ENCODE measurements at regions not wholly inside any gene's neighbourhood (a gene's known extent, or its start where the extent isn't known, plus 50 kb on each side); places are given as distances from the start of the nearest gene placed in this dataset.

DNA sequence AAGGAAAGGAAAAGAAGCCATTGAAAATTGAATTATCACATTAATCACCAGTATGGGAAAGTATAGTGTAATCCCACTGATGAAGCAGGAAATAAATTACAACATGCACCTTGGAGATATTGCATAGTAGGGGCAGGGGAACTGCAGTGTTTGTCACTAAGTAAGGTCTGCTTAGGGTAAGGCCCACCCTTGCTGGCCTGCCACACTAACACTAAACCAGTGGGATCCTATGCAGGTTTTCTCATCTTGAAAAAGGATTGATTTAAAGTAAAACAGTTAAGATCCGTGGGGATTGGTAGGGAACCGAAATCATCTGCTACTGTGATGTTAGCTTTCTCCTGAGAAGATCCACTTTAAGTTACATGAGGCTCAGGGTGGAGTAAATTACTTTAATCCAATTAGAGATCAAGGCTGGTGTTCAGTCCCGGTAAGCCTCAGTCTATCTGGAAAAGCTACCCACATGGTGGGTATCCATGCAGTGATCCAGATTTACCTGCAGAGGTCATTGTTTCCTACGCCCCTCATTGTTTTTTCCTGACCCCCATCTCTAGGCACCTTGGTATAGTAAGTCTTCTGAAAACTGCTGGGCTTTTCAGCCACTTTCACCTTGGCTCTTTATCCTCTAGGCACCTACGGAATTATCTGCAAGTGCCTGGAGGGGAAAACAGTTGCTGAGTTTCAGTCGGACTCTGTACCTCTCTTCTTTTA lies 1014.9 kb upstream of the ATXN8OS start:
- H3K27ac Mint-ChIP-seq, result no peak overlapping the region
- DNase-seq, result no peak
- POLR2A ChIA-PET, result no interaction called here
- no peaks in the 10 kb centered on the region for H3K36me3 Mint-ChIP-seq (ENCODE audit: low read depth)
- H3K27me3 Mint-ChIP-seq, result no peaks in the 10 kb centered on the region
- intact Hi-C loops (cut with micrococcal nuclease), result no loop called here
- H3K4me1 Mint-ChIP-seq, result no peaks in the 10 kb centered on the region
- TF ChIP-seq, protein P1, sequence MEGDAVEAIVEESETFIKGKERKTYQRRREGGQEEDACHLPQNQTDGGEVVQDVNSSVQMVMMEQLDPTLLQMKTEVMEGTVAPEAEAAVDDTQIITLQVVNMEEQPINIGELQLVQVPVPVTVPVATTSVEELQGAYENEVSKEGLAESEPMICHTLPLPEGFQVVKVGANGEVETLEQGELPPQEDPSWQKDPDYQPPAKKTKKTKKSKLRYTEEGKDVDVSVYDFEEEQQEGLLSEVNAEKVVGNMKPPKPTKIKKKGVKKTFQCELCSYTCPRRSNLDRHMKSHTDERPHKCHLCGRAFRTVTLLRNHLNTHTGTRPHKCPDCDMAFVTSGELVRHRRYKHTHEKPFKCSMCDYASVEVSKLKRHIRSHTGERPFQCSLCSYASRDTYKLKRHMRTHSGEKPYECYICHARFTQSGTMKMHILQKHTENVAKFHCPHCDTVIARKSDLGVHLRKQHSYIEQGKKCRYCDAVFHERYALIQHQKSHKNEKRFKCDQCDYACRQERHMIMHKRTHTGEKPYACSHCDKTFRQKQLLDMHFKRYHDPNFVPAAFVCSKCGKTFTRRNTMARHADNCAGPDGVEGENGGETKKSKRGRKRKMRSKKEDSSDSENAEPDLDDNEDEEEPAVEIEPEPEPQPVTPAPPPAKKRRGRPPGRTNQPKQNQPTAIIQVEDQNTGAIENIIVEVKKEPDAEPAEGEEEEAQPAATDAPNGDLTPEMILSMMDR (IDR thresholded peaks at IDR 0.05), result no peak
- H3K4me3 Mint-ChIP-seq, result no peak overlapping the region
- CTCF ChIA-PET, result no interaction called here
- peaks cover 4% of the 10 kb centered on the region for H3K9me3 Mint-ChIP-seq
- no peak for ATAC-seq (ENCODE audit: low read depth)

DNA sequence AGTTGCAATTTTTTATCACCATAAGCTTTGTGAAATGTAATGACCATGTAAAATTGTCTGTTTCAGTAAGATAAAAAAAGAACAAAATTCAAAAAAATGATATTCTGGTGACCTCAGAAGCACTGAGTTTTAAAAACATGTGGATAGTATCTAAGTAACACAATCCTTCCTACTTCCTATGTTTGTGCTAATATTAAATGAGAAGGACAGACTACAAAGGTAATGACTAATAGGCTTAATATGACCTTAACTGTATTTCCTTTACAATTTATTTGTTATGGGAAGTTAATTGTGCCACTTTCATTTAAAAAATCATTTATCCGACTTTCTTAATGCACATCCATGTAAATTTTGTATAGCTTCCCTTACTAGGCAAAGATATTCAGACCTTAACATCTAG lies 1030.4 kb upstream of the ATXN8OS start:
- TF ChIP-seq, protein P1 (IDR thresholded peaks at IDR 0.05), result no peak
- DNase-seq (no peak), ATAC-seq (ENCODE audit: low read depth) (no peak)
- CTCF ChIA-PET, result no interaction called here
- H3K4me1 Mint-ChIP-seq, result no peaks in the 10 kb centered on the region
- POLR2A ChIA-PET, result no interaction called here
- H3K27ac Mint-ChIP-seq, result no peak overlapping the region
- no peaks in the 10 kb centered on the region for H3K27me3 Mint-ChIP-seq
- no peak overlapping the region for H3K4me3 Mint-ChIP-seq
- intact Hi-C loops (cut with micrococcal nuclease), result no loop called here
- H3K9me3 Mint-ChIP-seq, result no peaks in the 10 kb centered on the region
- no peaks in the 10 kb centered on the region for H3K36me3 Mint-ChIP-seq (ENCODE audit: low read depth)

DNA sequence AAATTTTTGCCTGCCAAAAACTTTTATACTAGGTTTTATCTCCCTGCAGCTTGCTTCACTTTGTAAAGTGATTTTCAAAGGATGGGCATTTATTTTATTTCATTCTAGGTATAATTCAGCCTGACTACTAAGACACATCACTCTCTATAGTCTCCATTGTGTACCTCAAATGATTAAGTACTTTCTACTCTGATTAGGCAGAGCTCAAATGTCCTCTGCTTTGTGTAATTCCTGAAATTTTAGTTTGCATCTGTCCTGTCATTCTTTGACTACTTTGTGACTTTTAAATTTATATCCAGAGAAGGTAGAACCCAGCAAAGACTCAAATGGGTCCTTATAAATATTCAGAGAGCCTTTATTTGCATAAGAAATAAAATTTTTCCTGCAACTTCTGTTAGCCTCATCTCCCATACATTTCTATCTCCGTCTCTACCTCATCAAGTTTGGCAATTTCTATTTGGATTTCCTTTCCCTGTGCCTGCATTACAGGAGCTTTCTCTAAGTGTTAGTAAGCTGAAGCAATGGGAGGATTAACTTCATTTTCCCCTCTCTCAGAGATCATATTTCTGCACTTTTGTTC lies 1038.0 kb upstream of the ATXN8OS start:
- ChIA-PET CTCF (no interaction called here), POLR2A (no interaction called here)
- H3K4me1 Mint-ChIP-seq, result no peaks in the 10 kb centered on the region
- H3K4me3 Mint-ChIP-seq, result no peak overlapping the region
- H3K9me3 Mint-ChIP-seq, result peaks cover 4% of the 10 kb centered on the region
- no peaks in the 10 kb centered on the region for H3K36me3 Mint-ChIP-seq (ENCODE audit: low read depth)
- ATAC-seq (ENCODE audit: low read depth) (no peak), DNase-seq (no peak)
- H3K27ac Mint-ChIP-seq, result no peak overlapping the region
- TF ChIP-seq, protein P1 (IDR thresholded peaks at IDR 0.05), result no peak
- no peaks in the 10 kb centered on the region for H3K27me3 Mint-ChIP-seq
- intact Hi-C loops (cut with micrococcal nuclease), result no loop called here

DNA sequence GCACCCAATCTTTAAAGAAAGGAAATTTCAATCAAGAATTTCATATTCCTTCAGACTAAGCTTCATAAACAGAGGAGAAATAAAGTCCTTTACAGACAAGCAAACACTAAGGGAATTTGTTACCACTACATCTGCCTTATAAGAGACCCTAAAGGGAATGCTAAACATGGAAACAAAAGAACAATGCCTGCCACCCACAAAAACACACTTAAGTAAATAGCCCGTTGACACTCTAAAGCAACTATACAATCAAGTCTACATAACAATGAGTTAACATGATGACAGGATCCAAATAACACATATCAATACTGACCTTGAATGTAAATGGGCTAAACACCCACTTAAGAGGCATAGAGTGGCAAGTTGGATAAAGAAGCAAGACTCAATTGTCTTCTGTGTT lies 1056.9 kb upstream of the ATXN8OS start:
- POLR2A ChIA-PET, result no interaction called here
- Mint-ChIP-seq H3K4me3 (no peak overlapping the region), H3K27ac (no peak overlapping the region), H3K36me3 (ENCODE audit: low read depth) (no peaks in the 10 kb centered on the region), H3K4me1 (no peaks in the 10 kb centered on the region), H3K27me3 (no peaks in the 10 kb centered on the region), H3K9me3 (peaks cover 12% of the 10 kb centered on the region)
- intact Hi-C loops (cut with micrococcal nuclease), result no loop called here
- CTCF ChIA-PET, result no interaction called here
- no peak for DNase-seq
- TF ChIP-seq, protein P1 (IDR thresholded peaks at IDR 0.05), result no peak
- no peak for ATAC-seq (ENCODE audit: low read depth)

DNA sequence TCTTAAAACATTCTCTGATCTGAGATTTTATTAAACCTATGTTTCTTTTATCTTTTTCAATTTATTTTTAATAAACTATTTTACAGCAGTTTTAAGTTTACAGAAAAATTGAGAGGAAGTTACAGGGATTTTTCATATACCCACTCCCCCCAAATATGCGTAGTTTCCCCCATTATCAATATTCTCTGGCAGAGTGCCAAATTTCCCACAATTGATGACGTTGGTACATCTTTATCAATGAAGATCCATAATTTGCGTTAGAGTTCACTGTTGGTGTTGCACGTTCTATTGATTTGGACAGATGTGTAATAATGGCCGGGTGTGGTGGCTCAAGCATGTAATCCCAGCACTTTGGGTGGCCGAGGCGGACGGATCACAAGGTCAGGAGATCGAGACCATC lies 1063.0 kb upstream of the ATXN8OS start:
- ATAC-seq (ENCODE audit: low read depth), result no peak
- no peak overlapping the region for H3K4me3 Mint-ChIP-seq
- CTCF ChIA-PET, result no interaction called here

More for the DNA sequence above, 1063.0 kb upstream of the ATXN8OS start:
- intact Hi-C loops (cut with micrococcal nuclease), result no loop called here
- DNase-seq, result no peak
- peaks cover 3% of the 10 kb centered on the region for H3K9me3 Mint-ChIP-seq
- TF ChIP-seq, protein P1 (IDR thresholded peaks at IDR 0.05), result no peak
- no peak overlapping the region for H3K27ac Mint-ChIP-seq
- H3K27me3 Mint-ChIP-seq, result no peaks in the 10 kb centered on the region
- no peaks in the 10 kb centered on the region for H3K4me1 Mint-ChIP-seq
- no peaks in the 10 kb centered on the region for H3K36me3 Mint-ChIP-seq (ENCODE audit: low read depth)
- POLR2A ChIA-PET, result no interaction called here

Measured in activated B cell treated with CpG ODN at 0.5 μM for 24 hours (primary cell).